OCI-LY7 (cell line): ENCODE measurements at regions not wholly inside any gene's neighbourhood (a gene's known extent, or its start where the extent isn't known, plus 50 kb on each side); places are given as distances from the start of the nearest gene placed in this dataset.

Source experiments
- BruUV-seq: library from RNA; stranded (reverse); fragments of 400-500 nt; replicated peaks from 2 replicates; lab custom pipeline; 2021; lab: Mats Ljungman, UMichigan
- CTCF ChIA-PET: fragments of 300-600 bp; sonication (Branson Sonifier 250); formaldehyde crosslinking; loops from one replicate; lab custom pipeline; 2022; ENCODE audit warnings: antibody characterized with exemption; ENCODE audit not compliant: unreplicated experiment; lab: Charles Lee
- POLR2A ChIA-PET: fragments of 300-600 bp; sonication (Branson Sonifier 250); formaldehyde crosslinking; loops from one replicate; lab custom pipeline; 2022; ENCODE audit warnings: antibody characterized with exemption; lab: Charles Lee
- DNase-seq: peaks from one replicate; pipeline ENCODE4 v3.0.0-alpha.2; 2015; ENCODE audit warnings: low spot score
- H2AFZ ChIP-seq: fragments of 200-600 bp; sonication (generic), shearing (Covaris generic); 2 replicates; pipeline ENCODE4 v1.6.1; 2014; ENCODE audit warnings: mild to moderate bottlenecking, antibody characterized with exemption, low read length, moderate library complexity
- H3K27ac ChIP-seq: fragments of 200-600 bp; sonication (generic); 2 replicates; pipeline ENCODE4 v1.5.1; 2014; ENCODE audit warnings: mixed run types, low read depth, mild to moderate bottlenecking, moderate library complexity, low read length, inconsistent platforms; ENCODE audit not compliant: poor library complexity, severe bottlenecking
- H3K36me3 ChIP-seq: fragments of 200-600 bp; sonication (generic); 2 replicates; pipeline ENCODE4 v1.6.1; 2014; ENCODE audit warnings: mild to moderate bottlenecking, antibody characterized with exemption, low read length, moderate library complexity, mixed read lengths; ENCODE audit not compliant: insufficient read depth
- H3K4me1 ChIP-seq: fragments of 200-600 bp; sonication (generic); 2 replicates; pipeline ENCODE4 v1.5.1; 2014; ENCODE audit warnings: mild to moderate bottlenecking, low read length; ENCODE audit not compliant: insufficient read depth, poor library complexity, severe bottlenecking
- H3K4me2 ChIP-seq: fragments of 200-600 bp; sonication (generic); 2 replicates; pipeline ENCODE4 v1.6.1; 2014; ENCODE audit warnings: mild to moderate bottlenecking, low read length
- H3K4me3 ChIP-seq: fragments of 200-600 bp; sonication (generic); 2 replicates; pipeline ENCODE4 v1.5.1; 2014; ENCODE audit warnings: mild to moderate bottlenecking, low read depth, low read length; ENCODE audit not compliant: poor library complexity, severe bottlenecking
- H3K79me2 ChIP-seq: fragments of 200-600 bp; sonication (generic); 2 replicates; pipeline ENCODE4 v1.6.1; 2016; ENCODE audit warnings: low read depth, mild to moderate bottlenecking, low read length, moderate library complexity, mixed read lengths; ENCODE audit not compliant: insufficient read depth
- H3K9me2 ChIP-seq: fragments of 200-600 bp; sonication (generic); 2 replicates; pipeline ENCODE4 v1.6.1; 2016; ENCODE audit warnings: mild to moderate bottlenecking, low read length, mixed read lengths; ENCODE audit not compliant: insufficient read depth
- H3K9me3 ChIP-seq: fragments of 200-600 bp; sonication (generic); 2 replicates; pipeline ENCODE4 v1.6.1; 2014; ENCODE audit warnings: mild to moderate bottlenecking, mixed run types, low read length, mixed read lengths
- H4K20me1 ChIP-seq: fragments of 200-600 bp; sonication (generic); 2 replicates; pipeline ENCODE4 v1.6.1; 2014; ENCODE audit warnings: mild to moderate bottlenecking, antibody characterized with exemption, low read length, moderate library complexity, mixed read lengths; ENCODE audit not compliant: insufficient read depth
- EZH2phosphoT487 ChIP-seq: fragments of 200-600 bp; sonication (generic); IDR thresholded peaks from 2 replicates; pipeline ENCODE4 v1.6.1; 2018; ENCODE audit warnings: low read depth, borderline replicate concordance, mild to moderate bottlenecking, mixed run types, antibody characterized with exemption, low read length, moderate library complexity, mixed read lengths
- intact Hi-C: fragments of 100-400 bp; cut with micrococcal nuclease; formaldehyde crosslinking; loops from one replicate; pipeline ENCODE4 v1.10.0; 2022; ENCODE audit not compliant: unreplicated experiment
- TF ChIP-seq, protein P1 (sequence below): fragments of 200-600 bp; sonication (generic); conservative IDR thresholded peaks from 2 replicates; pipeline ENCODE4 v1.5.1; 2014; ENCODE audit warnings: mild to moderate bottlenecking, antibody characterized with exemption, low read length, moderate library complexity, mixed read lengths

DNA sequence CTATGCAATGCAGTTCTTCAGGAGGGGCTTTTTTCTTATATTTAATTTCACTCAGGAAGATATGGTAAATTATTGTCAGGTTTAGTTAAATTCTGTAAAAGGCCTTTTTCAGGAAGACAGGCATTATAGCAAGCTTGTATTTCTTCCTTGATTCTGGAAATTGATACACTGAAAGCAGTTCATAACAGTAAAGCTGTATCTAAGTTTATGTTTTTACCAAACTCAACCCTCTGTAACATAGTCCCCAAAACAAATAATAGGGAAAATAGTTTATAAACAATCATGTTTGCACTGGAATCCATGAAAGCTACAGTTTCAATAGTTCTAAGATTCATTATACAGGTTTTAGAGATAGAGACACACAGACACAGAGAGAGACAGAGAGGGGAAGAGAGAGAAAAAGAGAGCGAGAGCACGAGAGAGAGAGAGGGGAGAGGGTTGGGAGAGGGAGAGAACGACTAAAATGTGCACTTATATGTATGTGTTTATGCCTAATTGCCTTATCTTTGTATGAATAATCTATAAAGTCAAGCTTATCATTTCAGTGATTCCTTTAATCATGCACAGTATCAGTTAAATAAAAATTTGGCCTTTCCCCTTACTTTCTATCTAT is 454.4 kb downstream of the RFPL4B start:
- Histone ChIP-seq H3K27ac (no peak overlapping the region), H3K36me3 (no peaks in the 10 kb centered on the region), H4K20me1 (no peaks in the 10 kb centered on the region), H3K4me3 (no peak overlapping the region), H3K4me2 (no peak overlapping the region), H3K9me3 (no peaks in the 10 kb centered on the region), H3K79me2 (no peaks in the 10 kb centered on the region), H3K4me1 (no peaks in the 10 kb centered on the region), H2AFZ (no peak overlapping the region), H3K9me2 (no peaks in the 10 kb centered on the region)
- ChIA-PET POLR2A (no interaction called here), CTCF (no interaction called here)
- intact Hi-C loops = no loop called here
- TF ChIP-seq EZH2phosphoT487 = no peak
- TF ChIP-seq, protein P1, sequence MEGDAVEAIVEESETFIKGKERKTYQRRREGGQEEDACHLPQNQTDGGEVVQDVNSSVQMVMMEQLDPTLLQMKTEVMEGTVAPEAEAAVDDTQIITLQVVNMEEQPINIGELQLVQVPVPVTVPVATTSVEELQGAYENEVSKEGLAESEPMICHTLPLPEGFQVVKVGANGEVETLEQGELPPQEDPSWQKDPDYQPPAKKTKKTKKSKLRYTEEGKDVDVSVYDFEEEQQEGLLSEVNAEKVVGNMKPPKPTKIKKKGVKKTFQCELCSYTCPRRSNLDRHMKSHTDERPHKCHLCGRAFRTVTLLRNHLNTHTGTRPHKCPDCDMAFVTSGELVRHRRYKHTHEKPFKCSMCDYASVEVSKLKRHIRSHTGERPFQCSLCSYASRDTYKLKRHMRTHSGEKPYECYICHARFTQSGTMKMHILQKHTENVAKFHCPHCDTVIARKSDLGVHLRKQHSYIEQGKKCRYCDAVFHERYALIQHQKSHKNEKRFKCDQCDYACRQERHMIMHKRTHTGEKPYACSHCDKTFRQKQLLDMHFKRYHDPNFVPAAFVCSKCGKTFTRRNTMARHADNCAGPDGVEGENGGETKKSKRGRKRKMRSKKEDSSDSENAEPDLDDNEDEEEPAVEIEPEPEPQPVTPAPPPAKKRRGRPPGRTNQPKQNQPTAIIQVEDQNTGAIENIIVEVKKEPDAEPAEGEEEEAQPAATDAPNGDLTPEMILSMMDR = no peak
- no peak for DNase-seq
- no TSS peak for BruUV-seq

- Histone ChIP-seq H4K20me1 (no peaks in the 10 kb centered on the region), H3K79me2 (no peaks in the 10 kb centered on the region), H3K27ac (no peak overlapping the region), H3K4me1 (no peaks in the 10 kb centered on the region), H3K9me3 (no peaks in the 10 kb centered on the region), H3K4me3 (no peak overlapping the region), H3K4me2 (no peak overlapping the region), H3K9me2 (no peaks in the 10 kb centered on the region), H3K36me3 (no peaks in the 10 kb centered on the region), H2AFZ (no peak overlapping the region)
- TF ChIP-seq, protein P1 = no peak
- no peak for DNase-seq
- BruUV-seq = no TSS peak
- intact Hi-C loops = no loop called here
- POLR2A ChIA-PET = interaction anchor here (1.0 kb wide), 1 partner anchor 15 kb away, joined by 4 read pairs; no protein-coding TSS in a partner anchor
- CTCF ChIA-PET = no interaction called here
Measured at GRCh38 chr6:112802144-112802543, 455.0 kb downstream of the RFPL4B start.

DNA sequence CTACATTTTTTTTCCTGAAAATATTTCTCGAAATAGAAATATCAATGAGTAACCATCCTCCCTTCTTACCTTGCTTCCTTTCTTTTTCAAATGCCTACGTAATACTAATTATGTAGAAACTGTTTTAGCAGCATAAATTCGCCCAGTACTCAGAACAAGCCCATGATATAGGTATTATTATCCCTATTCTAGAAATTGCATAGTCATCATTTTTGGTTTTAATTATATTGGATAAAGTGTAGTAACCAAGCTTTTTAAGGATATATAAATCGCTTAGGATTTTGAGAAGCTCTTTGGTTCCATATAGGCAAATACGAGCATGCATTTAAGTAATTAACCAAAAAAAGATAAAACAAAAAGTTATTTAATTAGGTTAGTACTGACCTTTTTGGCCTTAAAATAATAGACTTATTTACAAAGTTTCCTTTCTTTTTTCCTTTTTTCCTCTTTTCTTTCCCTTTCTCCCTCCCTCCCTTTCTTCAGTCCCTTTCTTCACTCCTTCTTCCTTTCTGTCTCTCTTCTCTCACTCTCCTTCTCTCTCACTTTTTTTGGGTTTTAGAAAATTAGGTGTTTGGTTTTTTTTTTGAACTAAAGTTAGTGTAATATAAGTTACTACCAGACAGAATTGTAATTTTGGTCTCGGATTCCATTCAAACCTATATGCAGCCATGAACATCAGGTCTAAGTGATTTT is 457.7 kb downstream of the RFPL4B start:
- TF ChIP-seq, protein P1 = no peak
- TF ChIP-seq EZH2phosphoT487 = no peak
- no peak for DNase-seq
- Histone ChIP-seq H3K4me2 (no peak overlapping the region), H3K27ac (no peak overlapping the region), H3K36me3 (no peaks in the 10 kb centered on the region), H3K4me3 (no peak overlapping the region), H3K4me1 (no peaks in the 10 kb centered on the region), H3K79me2 (no peaks in the 10 kb centered on the region), H3K9me3 (no peaks in the 10 kb centered on the region), H3K9me2 (no peaks in the 10 kb centered on the region), H4K20me1 (no peaks in the 10 kb centered on the region), H2AFZ (no peak overlapping the region)
- BruUV-seq = no TSS peak
- intact Hi-C loops = no loop called here
- CTCF ChIA-PET = no interaction called here
- POLR2A ChIA-PET = no interaction called here
